ENCODE measurements at regions not wholly inside any gene's neighbourhood (a gene's known extent, or its start where the extent isn't known, plus 50 kb on each side); places are given as distances from the start of the nearest gene placed in this dataset.

- no peak overlapping the region for H3K4ac ChIP-seq (replicated peaks; ENCODE audit: insufficient read length, low read depth, low read length)
- no peak overlapping the region for H3K4me2 ChIP-seq (ENCODE audit: insufficient read depth in 1 of 2, low read depth in 2 of 2, low read length in 2 of 2)
- WGBS, 2 experiments (ENCODE audit: extremely low coverage in 1 of 2, insufficient coverage in 1 of 2, insufficient read length in 1 of 2, insufficient replicate concordance in 2 of 2, low coverage in 1 of 2, low lambda C conversion rate in 2 of 2, missing lambda C conversion rate in 1 of 2) = 89% methylated on average over 8 of the region's 8 CpGs; no CpG with 5 or more reads in 1 of the 2 experiments
- H3K56ac ChIP-seq (replicated peaks; ENCODE audit: insufficient read length, low read depth, low read length) = no peak overlapping the region
- H2AFZ ChIP-seq (ENCODE audit: low read length) = no peak overlapping the region
- no peaks in the 10 kb centered on the region for H3K36me3 ChIP-seq (ENCODE audit: control insufficient read depth in 2 of 4, insufficient read depth in 4 of 4, low read length in 3 of 4)
- no peak overlapping the region for H3K14ac ChIP-seq (ENCODE audit: insufficient read length)
- ChIA-PET CTCF (ENCODE audit: partially characterized antibody) (no interaction called here), POLR2A (ENCODE audit: partially characterized antibody) (interaction anchor here (1.5 kb wide), 1 partner anchor 11 kb away, joined by 4 read pairs; no protein-coding TSS in a partner anchor)
- no peaks in the 10 kb centered on the region for H3K79me1 ChIP-seq (ENCODE audit: low read depth, low read length)
- H4K20me1 ChIP-seq (replicated peaks in 1 of 2; ENCODE audit: control insufficient read depth in 1 of 2, insufficient read depth in 2 of 2, low read length in 2 of 2) = no peaks in the 10 kb centered on the region
- H3K4me1 ChIP-seq (replicated peaks in 1 of 4; ENCODE audit: control insufficient read depth in 3 of 4, insufficient read depth in 4 of 4, low read length in 3 of 4) = no peaks in the 10 kb centered on the region
- H3K79me2 ChIP-seq (ENCODE audit: control insufficient read depth in 1 of 2, insufficient read depth in 2 of 2, low read length in 2 of 2) = no peaks in the 10 kb centered on the region
- H3K23ac ChIP-seq (ENCODE audit: insufficient read length) = no peak overlapping the region
- H3K23me2 ChIP-seq (ENCODE audit: low read depth, low read length) = no peaks in the 10 kb centered on the region
- no peak overlapping the region for H3K18ac ChIP-seq (ENCODE audit: extremely low read depth, low read length)
- no peak overlapping the region for H2BK15ac ChIP-seq (ENCODE audit: low read length)
- peaks cover 0 to 3% (median 0%) of the 10 kb centered on the region in 4 experiments; a peak in 4 of 7 replicates for H3K27me3 ChIP-seq (replicated peaks in 1 of 4; ENCODE audit: control insufficient read depth in 3 of 4, extremely low read depth in 1 of 4, insufficient read depth in 3 of 4, low read length in 3 of 4)
- H3K27ac ChIP-seq (ENCODE audit: low read depth, low read length) = no peak overlapping the region
- H2BK12ac ChIP-seq (ENCODE audit: low read depth, low read length) = no peak overlapping the region
- H4K5ac ChIP-seq (ENCODE audit: insufficient read length, low read depth, low read length) = no peak overlapping the region
- FAIRE-seq = no peak
- no peak overlapping the region for H3K4me3 ChIP-seq (ENCODE audit: extremely low read depth in 1 of 4, insufficient read depth in 2 of 4, low read depth in 3 of 4, low read length in 4 of 4)
- no peak overlapping the region for H2BK120ac ChIP-seq (replicated peaks; ENCODE audit: low read depth, low read length)
- no peak overlapping the region for H2AK5ac ChIP-seq (ENCODE audit: low read depth, low read length)
- DNase-seq (ENCODE audit: low read depth in 1 of 2, low spot score in 2 of 2) = no peak
- H4K8ac ChIP-seq (ENCODE audit: extremely low read depth, insufficient read depth, low read length) = no peak overlapping the region
- H3K9ac ChIP-seq (replicated peaks in 1 of 4; ENCODE audit: extremely low read depth in 1 of 4, low read depth in 3 of 4, low read length in 3 of 4) = no peak overlapping the region
- H4K91ac ChIP-seq (replicated peaks; ENCODE audit: insufficient read length, low read length) = no peak overlapping the region
- H2BK20ac ChIP-seq (ENCODE audit: low read length) = no peak overlapping the region; the same call in 1 of the 2 replicates
- H3K9me3 ChIP-seq (ENCODE audit: insufficient read depth in 2 of 2, low read depth in 1 of 2, low read length in 1 of 2) = no peaks in the 10 kb centered on the region
- H2BK5ac ChIP-seq (ENCODE audit: low read depth, low read length) = no peak overlapping the region
- TF ChIP-seq TAF7 (optimal IDR thresholded peaks at IDR 0.05; ENCODE audit: borderline replicate concordance, low read depth, low read length) (no peak), ATF3 (IDR thresholded peaks at IDR 0.05; ENCODE audit: insufficient read depth, low read depth, low read length) (no peak), RNF2 (IDR thresholded peaks at IDR 0.05; ENCODE audit: borderline replicate concordance, low read depth, low read length, missing control alignments, poor library complexity, severe bottlenecking) (no peak), SP2 (IDR thresholded peaks at IDR 0.05; ENCODE audit: low read length) (no peak), RXRA (IDR thresholded peaks at IDR 0.05; ENCODE audit: insufficient read depth, low read depth, low read length) (no peak), EZH2 (IDR thresholded peaks at IDR 0.05; ENCODE audit: low read depth, low read length, severe bottlenecking) (no peak), CBX5 (IDR thresholded peaks at IDR 0.05; ENCODE audit: low read depth, low read length) (no peak), MAX (IDR thresholded peaks at IDR 0.05) (no peak), CHD2 (IDR thresholded peaks at IDR 0.05; ENCODE audit: low read length) (no peak)
Observed at GRCh38 chr9:38294220-38294960, 98.1 kb upstream of the ALDH1B1 start.

Data from H1 (cell line).